ENCODE measurements at regions not wholly inside any gene's neighbourhood (a gene's known extent, or its start where the extent isn't known, plus 50 kb on each side); places are given as distances from the start of the nearest gene placed in this dataset.

GRCh38 chr22:47565607-47566006 lies 803.2 kb downstream of the TBC1D22A start:
- no peaks in the 10 kb centered on the region for H3K36me3 Mint-ChIP-seq (ENCODE audit: low read depth)
- TF ChIP-seq CTCF (conservative IDR thresholded peaks at IDR 0.05): no peak
- peaks cover 4% of the 10 kb centered on the region for H3K9me3 Mint-ChIP-seq
- H3K27me3 Mint-ChIP-seq (ENCODE audit: low read depth): no peaks in the 10 kb centered on the region
- no peaks in the 10 kb centered on the region for H3K4me1 Mint-ChIP-seq
- H3K4me3 Mint-ChIP-seq: no peak overlapping the region
- no peak overlapping the region for H3K27ac Mint-ChIP-seq (ENCODE audit: unreplicated experiment)
- DNase-seq (ENCODE audit: low read depth, low spot score): no peak

- H3K36me3 Mint-ChIP-seq (ENCODE audit: low read depth): no peaks in the 10 kb centered on the region
- TF ChIP-seq CTCF (conservative IDR thresholded peaks at IDR 0.05): no peak
- no peaks in the 10 kb centered on the region for H3K4me1 Mint-ChIP-seq
- H3K27ac Mint-ChIP-seq (ENCODE audit: unreplicated experiment): no peak overlapping the region
- no peak overlapping the region for H3K4me3 Mint-ChIP-seq
- no peaks in the 10 kb centered on the region for H3K27me3 Mint-ChIP-seq (ENCODE audit: low read depth)
- H3K9me3 Mint-ChIP-seq: peaks cover 4% of the 10 kb centered on the region
- no peak for DNase-seq (ENCODE audit: low read depth, low spot score)
These were observed 802.4 kb downstream of the TBC1D22A start for GRCh38 chr22:47564651-47565434.

- Mint-ChIP-seq H3K4me1 (no peaks in the 10 kb centered on the region), H3K4me3 (no peak overlapping the region), H3K9me3 (peaks cover 4% of the 10 kb centered on the region), H3K27me3 (ENCODE audit: low read depth) (no peaks in the 10 kb centered on the region), H3K27ac (ENCODE audit: unreplicated experiment) (no peak overlapping the region), H3K36me3 (ENCODE audit: low read depth) (no peaks in the 10 kb centered on the region)
- no peak for TF ChIP-seq CTCF (conservative IDR thresholded peaks at IDR 0.05)
- no peak for DNase-seq (ENCODE audit: low read depth, low spot score)
These were observed 801.7 kb downstream of the TBC1D22A start for GRCh38 chr22:47564158-47564450.

- Mint-ChIP-seq H3K27me3 (ENCODE audit: low read depth) (no peaks in the 10 kb centered on the region), H3K9me3 (peaks cover 4% of the 10 kb centered on the region), H3K36me3 (ENCODE audit: low read depth) (no peaks in the 10 kb centered on the region), H3K27ac (ENCODE audit: unreplicated experiment) (no peak overlapping the region), H3K4me1 (no peaks in the 10 kb centered on the region), H3K4me3 (no peak overlapping the region)
- no peak for DNase-seq (ENCODE audit: low read depth, low spot score)
- no peak for TF ChIP-seq CTCF (conservative IDR thresholded peaks at IDR 0.05)
These were observed 801.1 kb downstream of the TBC1D22A start for GRCh38 chr22:47563406-47564157.

GRCh38 chr22:47561766-47562165 lies 799.3 kb downstream of the TBC1D22A start:
- H3K36me3 Mint-ChIP-seq (ENCODE audit: low read depth): no peaks in the 10 kb centered on the region
- H3K9me3 Mint-ChIP-seq: peaks cover 14% of the 10 kb centered on the region
- TF ChIP-seq CTCF (conservative IDR thresholded peaks at IDR 0.05): no peak

More at GRCh38 chr22:47561766-47562165, 799.3 kb downstream of the TBC1D22A start:
- Mint-ChIP-seq H3K4me3 (no peak overlapping the region), H3K4me1 (no peaks in the 10 kb centered on the region), H3K27ac (ENCODE audit: unreplicated experiment) (no peak overlapping the region), H3K27me3 (ENCODE audit: low read depth) (peaks cover under 1% of the 10 kb centered on the region)
- no peak for DNase-seq (ENCODE audit: low read depth, low spot score)

Measured in neural crest cell (in vitro differentiated cells).